GM21619 (cell line): ENCODE measurements at regions not wholly inside any gene's neighbourhood (a gene's known extent, or its start where the extent isn't known, plus 50 kb on each side); places are given as distances from the start of the nearest gene placed in this dataset.
"Not testable (repeated sequence)": the region's sequence is repeated elsewhere in the genome, so short reads cannot be mapped to it uniquely, and the experiment has no call there.

Experiments
- ATAC-seq: cut with Tn5 transposase; IDR thresholded peaks from one replicate; pipeline ENCODE4 v1.9.1; 2021; ENCODE audit not compliant: unreplicated experiment

DNA sequence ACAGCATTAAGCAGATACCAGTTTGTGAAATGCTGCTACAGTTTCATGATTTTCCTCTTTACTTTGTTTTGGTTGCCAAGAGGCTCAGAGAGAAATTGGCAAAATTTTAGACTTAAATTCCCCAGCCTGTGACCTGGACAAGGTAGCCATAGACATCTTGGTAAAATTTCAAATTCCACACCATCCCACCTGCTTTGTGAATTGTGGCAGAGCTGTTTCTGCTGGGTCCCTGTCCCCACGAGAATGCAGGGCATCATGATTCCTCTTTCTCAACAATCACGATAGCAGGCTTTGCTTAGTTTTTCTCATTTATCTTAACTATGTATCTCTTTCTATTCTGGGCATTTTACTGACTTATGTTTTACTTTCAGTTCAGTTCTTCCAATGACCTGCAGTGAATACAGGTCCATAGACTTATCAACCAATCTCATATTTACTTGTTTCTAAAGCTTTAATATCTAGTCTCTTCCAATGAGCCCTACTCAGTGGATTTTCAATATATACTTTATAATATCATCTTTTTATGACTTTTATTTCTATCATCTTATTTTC lies 351.6 kb downstream of the SOCS6 start:
- ATAC-seq: no peak

- no peak for ATAC-seq
Measured at GRCh38 chr18:70636991-70637390, 348.1 kb downstream of the SOCS6 start.

GRCh38 chr18:70634576-70635147 lies 345.8 kb downstream of the SOCS6 start:
- ATAC-seq: no peak

DNA sequence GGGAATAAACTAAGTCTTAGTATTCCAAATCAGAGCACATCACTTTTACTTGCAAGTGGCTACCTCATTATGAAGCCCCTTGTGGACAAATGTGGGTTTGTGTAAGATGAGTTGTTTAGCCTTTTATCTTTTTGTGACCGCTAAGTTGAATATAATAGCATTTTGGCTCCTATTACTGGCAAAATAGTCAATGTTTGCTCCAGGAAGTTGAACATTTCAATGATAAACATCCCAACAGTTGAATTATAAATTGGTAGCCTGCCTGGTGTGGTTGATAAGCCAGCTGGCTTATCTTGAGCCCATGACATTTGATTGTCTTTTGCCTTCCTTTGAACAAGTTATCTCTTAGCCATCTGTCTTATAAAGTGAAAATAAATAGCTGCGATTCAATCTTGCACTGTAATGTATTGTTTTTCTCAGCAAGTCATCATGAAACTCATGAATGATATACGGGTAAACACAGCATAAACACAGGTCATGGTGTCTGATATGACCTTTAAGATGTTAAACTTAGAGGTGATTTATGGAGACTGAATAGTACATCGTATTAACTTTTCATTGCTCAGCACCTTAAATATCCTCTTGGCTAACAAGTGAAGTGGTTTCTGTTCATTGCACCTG lies 338.4 kb downstream of the SOCS6 start:
- no peak for ATAC-seq

DNA sequence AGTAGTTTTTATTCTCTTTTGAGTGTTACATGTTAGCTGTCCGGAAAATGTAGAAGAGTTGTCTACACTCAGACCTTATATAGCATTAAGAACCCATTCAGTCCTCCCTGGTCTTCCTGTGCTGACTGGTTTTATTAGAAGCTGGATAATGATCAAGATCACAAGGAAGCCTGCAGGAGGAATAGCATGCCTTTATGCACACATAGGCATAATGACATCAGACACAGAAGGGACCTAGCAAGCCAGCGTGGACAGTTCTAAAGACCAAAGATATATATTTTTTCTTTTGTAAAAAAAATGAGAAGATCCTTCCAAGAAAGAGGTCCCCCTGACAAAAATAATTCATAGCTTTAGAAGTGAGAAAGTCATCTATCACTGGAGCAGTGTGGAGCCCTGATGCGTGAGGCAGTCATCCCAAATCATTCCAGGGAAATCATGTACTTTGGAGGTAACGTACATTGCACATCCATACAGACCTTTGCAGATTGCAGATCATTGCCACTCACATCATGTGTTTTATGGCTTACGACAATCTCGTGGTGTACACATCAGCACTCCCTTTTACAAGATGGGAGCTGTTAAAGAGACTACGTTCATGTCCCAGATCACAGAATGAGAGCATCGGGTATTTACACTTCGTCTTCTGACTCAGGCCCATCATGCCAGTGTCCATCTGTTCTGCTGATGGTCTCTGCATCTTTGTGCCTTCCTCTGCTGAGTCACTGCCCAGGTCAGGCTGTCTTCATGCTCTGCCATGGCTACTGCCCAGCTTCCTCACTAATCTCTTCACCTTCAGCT lies 334.0 kb downstream of the SOCS6 start:
- no peak for ATAC-seq

DNA sequence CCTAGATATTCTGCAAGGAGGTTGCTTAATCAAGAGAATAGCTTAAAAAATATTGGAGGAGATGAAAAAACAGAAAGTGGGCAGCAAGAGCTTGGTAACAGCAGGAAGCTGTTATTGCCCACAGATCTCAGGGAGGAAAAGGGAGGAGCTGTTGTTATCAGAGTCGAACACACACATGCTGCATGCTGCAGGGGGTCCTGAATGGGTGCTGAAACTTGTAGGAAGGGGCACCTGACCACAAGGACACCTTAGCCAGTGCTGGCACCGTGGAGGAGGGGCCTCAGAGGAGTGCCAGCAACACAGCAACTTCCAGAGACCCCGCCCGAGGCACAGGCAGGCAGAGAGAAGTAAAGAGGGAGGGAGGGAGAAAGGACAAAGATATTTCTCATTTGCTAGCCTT lies 332.9 kb downstream of the SOCS6 start:
- ATAC-seq: no peak

- ATAC-seq: no peak
Measured at GRCh38 chr18:70620837-70621612, 332.2 kb downstream of the SOCS6 start.

DNA sequence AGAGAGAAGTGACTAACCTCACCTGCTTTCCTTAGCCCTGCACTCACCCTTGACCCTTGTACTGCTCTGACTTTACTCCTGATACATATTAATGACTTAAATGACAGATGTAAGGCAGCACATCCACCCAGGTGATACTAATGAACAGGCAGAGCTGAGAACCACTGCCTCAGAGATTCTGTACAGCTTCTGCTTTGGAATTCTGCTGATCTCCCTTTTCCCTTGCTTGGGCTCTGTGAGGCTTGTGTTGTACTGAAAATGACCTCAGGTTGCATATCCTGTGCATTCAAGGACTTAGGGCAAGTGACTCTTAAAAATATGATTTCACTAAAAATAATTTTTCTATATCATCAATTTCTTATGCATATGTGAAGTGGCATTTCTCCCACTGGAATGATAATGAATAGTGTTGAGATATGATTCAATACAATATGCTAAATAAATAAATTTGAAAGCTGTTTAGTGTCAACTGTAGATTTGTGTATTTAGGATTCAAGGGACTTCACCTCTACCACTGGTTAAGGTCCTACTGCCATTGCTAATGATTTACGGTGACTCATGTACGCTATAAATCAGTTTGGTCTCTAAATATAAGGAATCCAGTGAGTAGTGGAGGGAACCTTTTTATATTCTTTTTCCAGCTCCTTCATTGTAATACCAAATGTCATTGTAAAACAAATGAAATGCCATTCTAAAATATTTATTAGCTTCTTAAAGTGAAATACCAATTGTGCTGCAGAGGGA lies 328.3 kb downstream of the SOCS6 start:
- no peak for ATAC-seq

DNA sequence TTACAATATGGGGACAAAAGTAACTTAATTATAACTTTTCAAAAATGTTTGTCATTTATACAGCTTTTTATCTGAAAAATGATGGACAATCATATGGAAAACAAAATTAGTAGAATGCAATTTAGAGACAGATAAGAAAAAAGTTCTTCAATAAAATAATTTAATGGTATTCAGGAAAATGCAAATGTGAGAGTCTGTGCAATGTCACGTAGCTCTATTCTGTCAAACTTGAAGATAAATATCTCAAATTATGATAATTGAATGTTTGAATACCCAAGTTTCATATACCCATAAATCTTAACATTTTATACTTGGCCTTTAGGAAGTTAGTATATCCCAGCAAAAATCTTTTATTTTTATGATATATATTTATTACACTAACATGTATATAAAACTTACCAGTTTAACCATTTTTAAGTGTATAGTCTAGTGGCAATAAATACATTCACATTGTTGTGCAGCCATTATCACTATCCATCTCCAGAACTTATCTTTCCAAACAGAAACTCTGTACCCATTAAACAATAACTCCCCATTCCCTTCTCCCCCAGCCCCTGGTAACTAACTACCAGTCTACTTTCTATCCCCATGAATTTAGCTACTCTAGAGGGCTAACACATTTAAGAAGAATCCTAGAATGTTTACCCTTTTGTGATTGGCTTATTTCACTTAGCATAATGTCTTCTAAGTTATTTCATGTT lies 311.5 kb downstream of the SOCS6 start:
- ATAC-seq: no peak

DNA sequence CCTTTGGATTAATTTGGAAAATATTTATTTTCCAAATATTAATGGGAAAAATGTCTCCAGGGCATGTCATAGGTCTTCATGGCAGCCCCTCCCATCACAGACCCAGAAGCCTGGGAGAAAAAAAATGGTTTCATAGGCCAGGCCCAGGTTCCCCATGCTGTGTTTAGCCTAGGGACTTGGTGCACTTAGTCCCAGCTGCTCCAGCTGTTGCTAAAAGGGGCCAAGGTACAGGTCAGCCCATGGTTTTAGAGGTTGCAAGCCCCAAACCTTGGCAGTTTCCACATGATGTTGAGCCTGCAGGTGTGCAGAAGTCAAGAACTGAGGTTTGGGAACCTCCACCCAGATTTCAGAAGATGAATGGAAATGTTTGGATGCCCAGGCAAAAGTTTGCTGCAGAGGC lies 309.6 kb downstream of the SOCS6 start:
- no peak for ATAC-seq

GRCh38 chr18:70582981-70583380 lies 294.1 kb downstream of the SOCS6 start:
- no peak for ATAC-seq

DNA sequence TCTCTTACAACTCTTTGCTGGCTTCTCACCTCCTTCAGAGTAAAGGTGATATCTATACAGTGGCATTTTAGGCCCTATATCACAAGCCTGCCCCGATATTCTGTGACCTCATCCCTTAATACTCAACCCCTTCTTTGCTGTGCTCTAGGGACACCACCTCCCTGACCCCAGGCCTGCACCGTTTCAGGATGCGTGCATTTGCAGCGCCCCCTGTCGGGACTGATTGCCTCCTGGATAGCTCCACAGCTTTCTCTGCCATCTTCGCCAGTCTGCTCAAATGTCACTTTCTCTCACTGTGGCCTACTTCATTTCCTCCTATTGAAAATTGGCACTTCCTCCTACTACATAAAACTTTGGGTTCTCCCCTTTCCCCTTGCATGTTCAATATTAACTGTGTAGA lies 289.6 kb downstream of the SOCS6 start:
- no peak for ATAC-seq

DNA sequence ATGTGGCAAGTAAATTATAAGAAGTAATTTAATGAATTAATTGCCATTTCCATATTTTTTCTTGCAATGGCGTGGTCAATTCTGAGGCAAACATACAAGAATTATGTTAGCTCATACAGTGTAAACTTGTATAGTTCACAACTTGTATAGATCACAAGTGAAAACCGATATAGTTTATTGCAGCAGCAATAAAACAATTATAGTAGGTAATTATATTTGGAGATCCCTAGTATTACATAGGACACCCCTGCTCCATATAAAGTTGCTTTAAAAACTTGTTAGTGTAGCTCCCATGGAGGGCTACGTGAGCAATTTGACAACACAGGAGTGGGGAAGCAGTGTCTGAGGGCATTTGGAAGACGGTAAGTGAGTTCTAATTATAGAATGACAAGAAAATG lies 288.2 kb downstream of the SOCS6 start:
- no peak for ATAC-seq

GRCh38 chr18:70576276-70577022 lies 287.6 kb downstream of the SOCS6 start:
- ATAC-seq: no peak

- ATAC-seq: not testable (repeated sequence)
Measured at GRCh38 chr18:70574951-70575350, 286.1 kb downstream of the SOCS6 start.

DNA sequence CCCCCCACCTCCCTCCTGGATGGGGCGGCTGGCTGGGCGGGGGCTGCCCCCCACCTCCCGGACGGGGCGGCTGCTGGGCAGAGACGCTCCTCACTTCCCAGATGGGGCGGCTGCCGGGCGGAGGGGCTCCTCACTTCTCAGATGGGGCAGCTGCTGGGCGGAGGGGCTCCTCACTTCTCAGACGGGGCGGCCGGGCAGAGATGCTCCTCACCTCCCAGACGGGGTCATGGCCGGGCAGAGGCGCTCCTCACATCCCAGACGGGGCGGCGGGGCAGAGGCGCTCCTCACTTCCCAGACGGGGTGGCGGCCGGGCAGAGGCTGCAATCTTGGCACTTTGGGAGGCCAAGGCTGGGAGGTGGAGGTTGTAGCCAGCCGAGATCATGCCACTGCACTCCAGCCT lies 280.8 kb downstream of the SOCS6 start:
- ATAC-seq: not testable (repeated sequence)

- ATAC-seq: no peak
Measured at GRCh38 chr18:70559446-70559845, 270.6 kb downstream of the SOCS6 start.

DNA sequence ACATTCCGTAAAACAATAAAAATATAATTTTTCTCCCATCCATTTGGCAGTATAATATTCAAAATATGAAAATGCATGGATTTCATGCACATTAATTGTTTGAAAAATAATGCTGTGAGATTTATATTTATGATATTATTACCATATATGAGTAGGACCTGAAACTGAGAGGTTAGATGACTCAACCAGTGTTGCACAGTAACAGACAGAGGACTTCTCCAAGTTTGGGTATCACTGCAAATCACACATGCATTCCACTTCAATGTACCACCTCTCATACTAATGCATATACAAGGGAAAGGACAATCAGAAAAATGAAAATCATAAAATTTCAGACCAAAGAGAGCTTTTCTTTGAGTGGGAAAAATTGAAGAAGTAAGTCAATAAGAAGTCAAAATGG lies 269.5 kb downstream of the SOCS6 start:
- ATAC-seq: no peak

- no peak for ATAC-seq
Measured at GRCh38 chr18:70554854-70555445, 266.1 kb downstream of the SOCS6 start.
